ENCODE measurements at regions not wholly inside any gene's neighbourhood (a gene's known extent, or its start where the extent isn't known, plus 50 kb on each side); places are given as distances from the start of the nearest gene placed in this dataset.

DNA sequence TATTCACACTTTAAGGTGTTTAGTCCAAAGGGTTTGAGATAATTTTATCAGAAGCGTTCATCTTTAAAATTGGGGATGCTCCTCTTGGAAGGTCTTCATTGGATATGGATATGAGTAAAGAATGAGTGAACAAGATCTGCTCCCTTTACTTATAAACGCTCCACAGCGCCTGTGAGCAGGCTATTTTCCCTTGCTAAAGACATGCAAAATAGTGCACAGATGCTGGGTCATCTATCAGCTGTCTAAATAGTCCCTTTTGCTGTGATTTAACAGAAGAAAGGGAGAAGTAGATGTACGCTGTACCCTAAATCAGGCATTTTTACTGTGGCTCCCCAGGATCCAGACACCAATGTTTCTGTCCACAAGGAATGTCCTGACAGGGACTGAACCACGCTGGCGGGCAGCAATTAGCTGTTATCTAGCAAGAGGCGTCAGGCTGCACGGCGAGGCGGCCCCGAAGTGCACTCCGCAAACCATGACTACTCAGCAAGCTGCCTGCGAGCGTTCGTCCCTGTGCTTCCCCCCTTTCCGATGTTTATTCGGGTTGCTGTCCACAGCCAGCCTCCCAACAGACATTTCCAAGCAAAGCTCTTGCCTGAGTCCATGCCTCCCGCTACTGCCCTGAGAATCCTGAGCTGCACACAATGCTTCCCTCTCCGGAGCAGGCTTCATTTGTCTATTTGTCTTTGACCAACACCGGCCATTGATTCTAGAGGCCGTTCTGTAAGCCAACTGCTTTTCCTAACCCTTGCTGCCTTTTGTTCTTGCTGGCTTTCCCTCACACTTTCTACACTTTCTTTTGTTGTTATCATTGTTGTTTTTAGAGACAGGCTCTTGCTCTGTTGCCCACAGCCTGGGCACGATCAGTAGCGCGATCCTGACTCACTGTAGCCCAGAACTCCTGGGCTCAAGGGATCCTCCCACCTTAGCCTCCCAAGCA is 55.7 kb upstream of the CNEP1R1 start:
- Histone ChIP-seq H3K27ac (ENCODE audit: low read length) (no peak overlapping the region), H3F3A (ENCODE audit: insufficient read depth, low read length) (no peaks in the 10 kb centered on the region), H3K9ac (ENCODE audit: low read length) (no peak overlapping the region), H3K4me1 (ENCODE audit: low read length) (0 out of 2 replicates have a peak, but pooled peaks cover 8% of the 10 kb centered on the region), H3K4me2 (ENCODE audit: low read depth, low read length) (no peak overlapping the region), H2AFZ (ENCODE audit: low read length) (no peak overlapping the region), H3K4me3 (ENCODE audit: low read length) (no peak overlapping the region), H3K79me2 (ENCODE audit: low read length) (no peaks in the 10 kb centered on the region), H4K20me1 (ENCODE audit: insufficient read depth, low read length) (no peaks in the 10 kb centered on the region), H3K27me3 (replicated peaks; ENCODE audit: insufficient read depth, low read length) (no peaks in the 10 kb centered on the region), H3K9me2 (replicated peaks; ENCODE audit: insufficient read depth, low read length) (no peaks in the 10 kb centered on the region), H3K9me3 (replicated peaks; ENCODE audit: insufficient read depth, low read length) (no peaks in the 10 kb centered on the region), H3K36me3 (replicated peaks; ENCODE audit: insufficient read depth, low read length) (no peaks in the 10 kb centered on the region)
- TF ChIP-seq EZH2 (optimal IDR thresholded peaks at IDR 0.05; ENCODE audit: low read depth, low read length) (no peak), EZH2phosphoT487 (IDR thresholded peaks at IDR 0.05; ENCODE audit: low read length) (no peak)
- TF ChIP-seq, protein P1, sequence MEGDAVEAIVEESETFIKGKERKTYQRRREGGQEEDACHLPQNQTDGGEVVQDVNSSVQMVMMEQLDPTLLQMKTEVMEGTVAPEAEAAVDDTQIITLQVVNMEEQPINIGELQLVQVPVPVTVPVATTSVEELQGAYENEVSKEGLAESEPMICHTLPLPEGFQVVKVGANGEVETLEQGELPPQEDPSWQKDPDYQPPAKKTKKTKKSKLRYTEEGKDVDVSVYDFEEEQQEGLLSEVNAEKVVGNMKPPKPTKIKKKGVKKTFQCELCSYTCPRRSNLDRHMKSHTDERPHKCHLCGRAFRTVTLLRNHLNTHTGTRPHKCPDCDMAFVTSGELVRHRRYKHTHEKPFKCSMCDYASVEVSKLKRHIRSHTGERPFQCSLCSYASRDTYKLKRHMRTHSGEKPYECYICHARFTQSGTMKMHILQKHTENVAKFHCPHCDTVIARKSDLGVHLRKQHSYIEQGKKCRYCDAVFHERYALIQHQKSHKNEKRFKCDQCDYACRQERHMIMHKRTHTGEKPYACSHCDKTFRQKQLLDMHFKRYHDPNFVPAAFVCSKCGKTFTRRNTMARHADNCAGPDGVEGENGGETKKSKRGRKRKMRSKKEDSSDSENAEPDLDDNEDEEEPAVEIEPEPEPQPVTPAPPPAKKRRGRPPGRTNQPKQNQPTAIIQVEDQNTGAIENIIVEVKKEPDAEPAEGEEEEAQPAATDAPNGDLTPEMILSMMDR (IDR thresholded peaks at IDR 0.05; ENCODE audit: low read length): no peak
- DNase-seq: no peak

DNA sequence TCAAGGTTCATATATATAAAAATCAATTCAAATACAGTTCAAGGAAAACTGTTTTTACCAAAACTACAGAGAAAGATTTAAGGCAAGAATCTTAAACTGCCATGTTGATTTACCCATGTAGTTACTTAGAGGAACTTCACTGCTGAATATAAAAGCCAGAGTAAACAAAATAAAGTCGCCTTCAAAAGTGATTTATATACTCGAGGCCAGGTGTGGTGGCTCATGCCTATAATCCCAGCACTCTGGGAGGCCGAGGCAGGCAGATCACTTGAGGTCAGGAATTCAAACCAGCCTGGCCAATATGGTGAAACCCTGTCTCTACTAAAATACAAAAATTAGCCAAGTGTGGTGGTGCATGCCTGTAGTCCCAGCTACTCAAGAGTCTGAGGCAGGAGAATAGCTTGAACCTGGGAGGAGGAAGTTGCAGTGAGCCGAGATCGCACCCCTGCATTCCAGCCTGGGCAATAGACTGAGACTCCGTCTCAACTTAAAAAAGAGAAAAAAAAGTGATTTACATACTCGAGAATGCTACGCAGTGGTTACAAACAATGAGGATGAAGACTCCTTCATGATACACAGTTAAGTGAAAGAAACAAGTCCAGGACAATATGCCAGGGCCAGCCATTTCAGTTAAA is 54.1 kb upstream of the CNEP1R1 start:
- Histone ChIP-seq H3F3A (ENCODE audit: insufficient read depth, low read length) (no peaks in the 10 kb centered on the region), H3K36me3 (replicated peaks; ENCODE audit: insufficient read depth, low read length) (no peaks in the 10 kb centered on the region), H3K4me1 (ENCODE audit: low read length) (0 out of 2 replicates have a peak, but pooled peaks cover 8% of the 10 kb centered on the region), H3K79me2 (ENCODE audit: low read length) (no peaks in the 10 kb centered on the region), H2AFZ (ENCODE audit: low read length) (no peak overlapping the region), H3K27ac (ENCODE audit: low read length) (no peak overlapping the region), H3K27me3 (replicated peaks; ENCODE audit: insufficient read depth, low read length) (no peaks in the 10 kb centered on the region), H3K9ac (ENCODE audit: low read length) (no peak overlapping the region), H4K20me1 (ENCODE audit: insufficient read depth, low read length) (no peaks in the 10 kb centered on the region), H3K4me2 (ENCODE audit: low read depth, low read length) (no peak overlapping the region), H3K4me3 (ENCODE audit: low read length) (no peak overlapping the region), H3K9me2 (replicated peaks; ENCODE audit: insufficient read depth, low read length) (no peaks in the 10 kb centered on the region), H3K9me3 (replicated peaks; ENCODE audit: insufficient read depth, low read length) (no peaks in the 10 kb centered on the region)
- TF ChIP-seq, protein P1 (IDR thresholded peaks at IDR 0.05; ENCODE audit: low read length): no peak
- TF ChIP-seq EZH2phosphoT487 (IDR thresholded peaks at IDR 0.05; ENCODE audit: low read length): no peak
- TF ChIP-seq EZH2 (optimal IDR thresholded peaks at IDR 0.05; ENCODE audit: low read depth, low read length): no peak
- DNase-seq: no peak

DNA sequence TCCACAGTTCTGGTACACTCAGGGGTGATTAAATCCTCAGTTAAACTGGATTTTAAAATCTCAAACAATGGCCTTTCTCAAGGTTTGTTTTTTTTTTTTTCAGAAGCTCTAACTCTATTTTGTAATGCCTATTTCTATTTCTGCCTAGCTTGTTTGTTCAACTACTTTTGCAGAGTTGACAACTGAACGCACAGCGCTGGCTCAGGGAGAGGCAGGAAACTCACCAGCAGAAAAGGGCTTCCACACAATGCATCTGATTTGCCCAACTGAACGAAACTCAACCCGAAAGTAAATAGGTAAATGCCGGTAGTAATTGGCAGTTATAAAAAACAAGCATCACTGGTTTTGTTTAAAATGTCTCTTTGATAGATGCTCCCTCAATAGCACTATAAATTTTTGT is 52.7 kb upstream of the CNEP1R1 start:
- Histone ChIP-seq H3F3A (ENCODE audit: insufficient read depth, low read length) (no peaks in the 10 kb centered on the region), H3K9ac (ENCODE audit: low read length) (no peak overlapping the region), H3K4me3 (ENCODE audit: low read length) (no peak overlapping the region), H3K27me3 (replicated peaks; ENCODE audit: insufficient read depth, low read length) (no peaks in the 10 kb centered on the region), H3K4me1 (ENCODE audit: low read length) (0 out of 2 replicates have a peak, but pooled peaks cover 8% of the 10 kb centered on the region), H3K9me3 (replicated peaks; ENCODE audit: insufficient read depth, low read length) (no peaks in the 10 kb centered on the region), H3K4me2 (ENCODE audit: low read depth, low read length) (peak overlapping the region; percentile 26; the same call in 1 of the 2 replicates), H4K20me1 (ENCODE audit: insufficient read depth, low read length) (no peaks in the 10 kb centered on the region), H3K36me3 (replicated peaks; ENCODE audit: insufficient read depth, low read length) (no peaks in the 10 kb centered on the region), H3K27ac (ENCODE audit: low read length) (peak overlapping the region; percentile 14; the same call in 1 of the 2 replicates), H3K9me2 (replicated peaks; ENCODE audit: insufficient read depth, low read length) (no peaks in the 10 kb centered on the region), H2AFZ (ENCODE audit: low read length) (peak overlapping the region; percentile 23; the same call in 1 of the 2 replicates), H3K79me2 (ENCODE audit: low read length) (no peaks in the 10 kb centered on the region)
- TF ChIP-seq EZH2 (optimal IDR thresholded peaks at IDR 0.05; ENCODE audit: low read depth, low read length) (no peak), EZH2phosphoT487 (IDR thresholded peaks at IDR 0.05; ENCODE audit: low read length) (no peak)
- TF ChIP-seq, protein P1 (IDR thresholded peaks at IDR 0.05; ENCODE audit: low read length): no peak
- peak; percentile 58 for DNase-seq
